SKM-1 treated with dmso at 0.1 percent for 144 hours (cell line): ENCODE measurements at regions not wholly inside any gene's neighbourhood (a gene's known extent, or its start where the extent isn't known, plus 50 kb on each side); places are given as distances from the start of the nearest gene placed in this dataset.
A peak's percentile ranks its signal among the peaks of the same experiment; 100 is the strongest.

ENCODE experiments used
- DNase-seq: peaks from one replicate; lab custom pipeline; 2025; ENCODE audit not compliant: unreplicated experiment; lab: John Stamatoyannopoulos, UW

DNA sequence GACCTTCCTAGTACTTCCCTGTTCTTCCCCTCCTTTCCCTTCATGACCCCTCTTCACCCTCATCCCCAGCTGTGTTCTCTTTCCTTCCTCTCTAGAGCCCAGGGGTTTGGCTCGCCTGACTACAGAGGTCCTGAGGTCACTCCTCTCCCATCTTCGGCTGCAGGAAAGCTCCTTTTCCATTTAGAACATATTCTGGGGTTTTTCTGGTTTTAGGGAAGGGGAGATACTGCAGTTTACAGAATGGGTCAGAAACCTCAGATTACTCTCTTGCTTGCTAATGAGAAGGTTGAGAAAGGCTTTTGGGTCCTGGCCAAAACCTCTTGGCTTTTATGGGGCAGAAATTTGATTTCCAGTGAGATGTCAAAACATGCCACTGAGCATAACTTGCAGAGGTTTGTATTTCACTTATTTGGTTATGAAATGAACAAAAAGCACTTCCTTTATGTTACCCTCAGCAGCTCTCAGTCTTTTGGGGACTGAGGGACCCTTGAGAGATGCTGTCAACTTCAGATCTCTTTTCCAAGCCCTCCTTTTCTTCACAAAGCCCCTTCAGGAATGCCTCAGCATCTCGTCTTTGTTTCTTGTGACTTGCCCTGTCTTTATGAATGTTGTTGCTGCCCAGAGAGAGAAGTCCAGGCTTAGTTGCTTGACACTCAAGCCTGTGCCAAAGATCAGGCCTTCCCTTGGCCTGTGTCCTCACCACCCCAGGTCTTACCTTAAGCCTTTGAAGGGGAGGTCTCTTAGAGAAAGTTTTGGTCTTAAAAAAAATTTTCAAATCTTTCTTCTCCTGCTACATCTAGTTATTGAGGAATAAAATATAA is 121.7 kb upstream of the TPM1 start:
- peak; percentile 20 for DNase-seq

DNA sequence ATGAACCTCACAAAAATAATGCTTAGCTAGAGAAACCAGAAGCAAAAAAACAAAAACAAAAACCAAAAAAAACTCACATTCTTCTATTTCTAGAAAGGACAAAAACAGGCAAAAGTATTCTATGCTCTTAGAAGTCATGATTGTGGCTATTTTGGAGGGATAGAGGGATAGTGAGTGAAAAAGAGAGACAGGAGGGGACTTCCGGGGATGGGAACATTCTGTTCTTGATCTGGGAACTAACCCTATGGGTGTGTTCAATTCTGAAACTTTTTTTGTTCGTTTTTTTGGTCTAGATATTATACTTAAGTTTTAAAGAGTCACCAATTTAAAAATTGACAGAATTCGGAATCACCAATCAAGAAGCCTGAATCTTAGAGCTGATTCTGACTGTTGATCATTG is 120.0 kb upstream of the TPM1 start:
- no peak for DNase-seq

DNA sequence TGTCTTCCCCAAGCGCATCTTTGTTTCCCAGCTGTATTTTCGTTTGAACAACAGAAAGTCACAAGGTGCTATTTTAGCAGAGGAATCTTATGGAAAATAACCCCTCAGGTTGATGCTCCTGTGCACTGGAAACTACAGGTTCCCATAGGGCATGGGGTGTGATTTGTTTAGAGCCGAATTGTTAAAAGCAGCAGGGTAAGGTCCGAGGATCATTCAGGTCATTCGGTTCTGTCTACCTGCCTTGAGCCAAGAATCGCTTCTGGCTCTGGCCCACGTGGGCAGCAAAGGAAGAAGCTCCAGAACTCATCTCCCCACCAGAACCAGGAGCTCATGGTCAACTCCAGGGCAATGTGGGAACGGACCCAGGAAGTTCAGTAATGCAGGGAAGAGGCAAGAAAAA is 116.7 kb upstream of the TPM1 start:
- no peak for DNase-seq

DNA sequence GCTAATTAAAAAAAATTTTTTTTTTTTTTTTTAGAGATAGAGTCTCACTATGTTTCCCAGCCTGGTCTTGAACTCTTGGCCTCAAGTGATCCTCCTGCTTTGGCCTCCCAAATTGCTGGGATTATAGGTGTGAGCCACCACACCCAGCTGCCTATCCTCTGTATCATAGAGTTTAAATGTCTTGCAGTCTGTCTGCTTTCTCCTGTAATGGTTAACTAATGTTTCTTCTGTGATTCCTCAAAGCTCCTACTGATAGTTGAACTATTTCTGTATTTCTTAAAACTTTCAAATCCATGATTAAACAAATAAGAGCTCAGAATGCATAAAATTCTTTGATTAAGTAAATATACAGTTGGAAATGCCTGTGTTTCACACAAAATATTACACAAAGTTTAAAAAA is 115.4 kb upstream of the TPM1 start:
- DNase-seq: no peak

DNA sequence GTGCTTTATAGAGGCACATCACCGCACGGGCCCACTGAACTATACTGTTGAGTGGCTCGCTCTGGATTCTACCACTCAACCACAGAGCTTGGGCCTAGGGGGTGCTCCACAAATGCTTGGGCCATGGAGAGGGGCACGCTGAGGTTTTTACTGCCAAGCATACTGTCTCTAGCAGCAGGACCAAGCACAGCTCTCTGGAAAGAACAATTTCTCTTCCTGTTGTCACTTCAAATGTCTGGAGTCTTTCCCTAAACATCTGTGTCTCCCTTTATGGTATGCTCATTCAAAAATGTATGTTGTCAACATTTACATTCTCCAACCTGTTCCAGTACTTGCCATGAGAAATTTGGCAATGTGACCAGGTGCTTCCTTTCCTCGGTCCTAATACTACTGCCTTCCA is 114.7 kb upstream of the TPM1 start:
- DNase-seq: no peak

DNA sequence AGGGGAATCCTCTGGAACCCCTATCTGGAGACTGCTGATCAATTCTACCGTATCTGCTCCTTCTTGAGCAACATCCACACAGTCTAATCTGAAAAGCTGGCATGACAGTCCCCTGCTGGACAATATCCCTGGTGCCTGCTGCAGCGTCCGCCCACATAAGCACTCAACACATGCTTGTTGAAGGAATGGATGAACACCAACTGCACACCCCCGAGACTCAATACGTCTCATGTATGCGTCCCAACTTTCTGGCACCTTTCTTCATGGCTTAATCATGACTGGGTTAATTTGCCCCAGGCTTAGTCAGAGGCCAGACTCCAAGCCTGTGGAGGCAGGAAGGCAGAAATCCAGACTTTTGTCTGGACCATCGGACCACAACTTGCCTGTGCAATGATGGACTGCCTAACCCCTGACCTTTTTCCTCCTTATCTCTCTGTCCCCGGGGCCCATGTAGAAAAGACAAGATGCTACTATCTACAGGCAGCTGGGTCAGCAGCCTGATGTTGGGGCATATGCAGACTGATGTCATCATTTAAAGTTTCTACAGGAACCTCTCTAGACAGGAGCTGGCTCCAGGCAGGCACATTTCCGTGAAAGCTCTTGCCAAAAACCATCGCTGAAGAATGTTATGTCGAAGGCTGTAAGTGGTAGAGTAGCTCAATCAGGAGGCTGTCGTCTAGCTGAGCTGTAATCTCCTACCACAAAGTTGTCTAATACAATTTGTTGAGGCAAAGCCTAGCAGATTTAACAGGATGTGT is 114.1 kb upstream of the TPM1 start:
- DNase-seq: no peak

DNA sequence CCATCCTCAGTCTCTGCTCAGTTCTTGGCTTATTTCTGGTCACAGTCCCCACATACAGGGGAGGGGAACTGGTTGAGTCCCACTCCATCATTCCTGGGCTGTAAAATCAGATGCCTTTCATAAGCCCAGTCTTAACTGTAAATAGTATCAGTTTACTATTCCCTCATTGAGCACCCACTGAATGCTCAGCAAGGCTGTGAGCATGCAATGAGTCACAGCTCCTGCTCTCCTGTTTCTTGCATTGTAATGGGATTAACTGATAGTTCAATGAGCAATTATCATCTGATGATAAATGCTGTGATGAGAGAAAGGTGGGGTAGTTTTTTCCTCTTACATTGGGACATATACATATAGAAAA is 113.6 kb upstream of the TPM1 start:
- no peak for DNase-seq

DNA sequence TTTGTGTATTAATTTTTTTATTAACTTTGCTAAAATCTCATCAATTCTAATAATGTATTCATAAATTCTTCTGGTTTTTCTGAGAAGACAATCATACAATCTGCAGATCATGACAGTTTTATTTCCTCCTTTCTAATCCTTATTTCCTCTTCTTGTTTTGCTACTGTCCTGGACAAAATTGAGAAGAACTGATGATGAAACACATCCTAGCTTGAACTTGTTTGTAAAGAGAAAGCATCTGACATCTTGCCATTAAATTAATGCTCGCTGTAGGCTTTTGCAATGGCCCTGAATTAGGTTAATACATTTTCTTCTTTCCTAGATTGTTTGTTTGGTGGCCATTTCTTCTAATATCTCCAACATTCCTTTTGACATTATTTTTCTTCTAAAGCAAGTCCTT is 110.9 kb upstream of the TPM1 start:
- peak; percentile 63 for DNase-seq

DNA sequence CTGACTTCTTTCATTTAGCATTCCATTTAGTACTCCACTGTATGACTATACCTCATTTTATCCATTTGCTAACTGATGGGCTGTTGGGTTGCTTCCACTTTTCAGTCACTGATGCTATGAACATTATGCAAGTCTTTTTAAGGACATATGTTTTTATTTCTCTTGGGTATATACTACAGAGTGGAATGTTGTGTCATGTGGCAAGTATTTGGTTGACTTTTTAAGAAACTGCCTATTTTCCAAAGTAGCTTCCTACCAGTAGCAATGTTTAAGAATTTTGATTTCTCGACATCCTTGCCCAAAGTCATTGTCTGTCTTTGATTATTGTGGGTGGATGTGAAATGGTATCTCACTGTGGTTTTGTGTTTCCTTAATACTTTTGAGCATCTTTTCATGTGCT is 110.1 kb upstream of the TPM1 start:
- no peak for DNase-seq

DNA sequence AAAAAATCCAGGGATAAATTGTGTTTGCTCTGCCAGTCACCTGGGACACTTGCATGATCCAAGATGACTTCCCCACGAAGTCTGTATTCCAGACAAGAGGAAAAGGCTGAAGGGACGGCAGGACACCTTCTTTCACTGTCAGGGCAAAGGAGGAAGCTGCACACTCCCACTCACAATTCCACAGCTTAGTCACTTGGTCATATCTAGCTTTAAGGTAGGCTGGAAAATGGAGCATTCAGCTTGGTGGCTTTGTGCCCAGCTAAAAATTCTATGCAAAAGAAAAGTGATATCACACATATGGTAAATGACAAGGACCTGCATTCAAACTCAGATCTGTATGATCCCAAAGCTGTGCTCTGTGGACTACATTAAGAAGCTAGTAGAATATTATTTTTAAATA is 109.2 kb upstream of the TPM1 start:
- no peak for DNase-seq

DNA sequence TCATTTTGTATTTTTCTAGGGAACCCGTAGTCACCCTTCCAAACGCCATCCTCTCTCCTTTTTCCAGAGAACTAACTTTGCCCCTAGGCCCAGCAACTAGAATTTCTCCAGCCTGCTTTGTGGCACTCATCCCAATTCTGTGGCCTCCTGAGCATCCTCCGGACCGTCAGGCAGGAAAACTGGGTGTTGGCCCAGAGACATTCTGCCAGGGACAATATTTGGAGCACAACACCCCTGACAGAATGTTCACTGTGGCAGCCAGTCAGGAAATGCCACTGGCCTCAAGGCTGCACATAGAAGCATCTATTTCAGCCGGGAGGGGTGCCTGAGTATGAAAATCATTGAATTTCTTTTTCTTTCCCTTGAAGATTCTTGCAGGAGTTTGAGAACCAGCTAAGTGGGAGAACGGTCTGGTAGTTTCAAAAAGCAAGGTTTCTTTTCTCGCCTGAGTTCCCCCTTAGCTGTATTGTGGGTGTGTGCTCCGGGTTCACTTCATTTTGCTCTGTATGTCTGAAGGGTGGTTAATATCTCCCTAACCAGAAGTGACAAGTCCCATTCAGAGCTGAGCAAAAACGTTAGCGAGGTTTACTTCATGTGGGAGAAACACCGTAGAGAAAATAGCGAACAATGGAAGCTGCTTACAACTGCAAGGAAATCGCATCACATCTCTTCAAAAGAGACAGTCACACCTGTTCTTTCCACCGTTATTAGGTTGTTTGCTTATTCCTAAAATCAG is 108.1 kb upstream of the TPM1 start:
- no peak for DNase-seq

DNA sequence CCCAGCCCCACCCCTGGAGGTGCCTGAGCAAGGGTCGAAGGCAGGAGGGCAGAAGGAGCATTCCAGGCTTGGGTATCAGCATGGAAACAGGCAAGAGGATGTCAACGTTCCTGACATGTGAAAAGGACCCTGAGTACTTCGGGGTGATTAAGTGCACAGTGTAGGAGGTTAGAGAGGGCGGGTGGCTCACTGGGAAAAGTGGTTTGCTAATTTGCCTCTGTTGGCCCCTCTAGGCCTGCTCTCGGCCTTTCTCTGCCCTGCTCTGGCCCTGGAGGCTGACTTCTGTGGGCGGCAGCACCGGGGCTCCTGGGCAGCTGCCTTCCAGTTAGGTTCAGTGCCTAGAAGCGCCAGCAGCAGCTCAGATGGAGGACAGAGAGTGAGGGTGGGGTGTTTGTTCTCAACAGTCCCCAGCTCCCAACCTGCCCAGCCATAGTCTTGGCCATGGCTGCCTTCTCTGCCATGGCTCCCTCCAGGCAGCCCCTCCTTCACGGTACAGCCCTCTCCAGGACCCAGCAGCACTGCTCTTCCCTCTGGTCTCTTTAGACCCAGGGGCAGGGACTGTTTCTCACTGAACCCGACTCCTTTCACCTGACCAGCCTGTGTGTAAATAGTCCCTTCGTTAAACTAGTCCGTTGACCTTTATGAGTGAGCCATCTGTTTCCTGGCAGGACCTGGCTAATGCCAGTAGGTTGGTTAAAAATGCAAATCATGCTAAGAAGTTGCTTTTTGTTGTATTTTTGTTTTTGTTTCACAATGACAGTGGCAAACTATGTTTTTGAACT is 107.1 kb upstream of the TPM1 start:
- DNase-seq: no peak

DNA sequence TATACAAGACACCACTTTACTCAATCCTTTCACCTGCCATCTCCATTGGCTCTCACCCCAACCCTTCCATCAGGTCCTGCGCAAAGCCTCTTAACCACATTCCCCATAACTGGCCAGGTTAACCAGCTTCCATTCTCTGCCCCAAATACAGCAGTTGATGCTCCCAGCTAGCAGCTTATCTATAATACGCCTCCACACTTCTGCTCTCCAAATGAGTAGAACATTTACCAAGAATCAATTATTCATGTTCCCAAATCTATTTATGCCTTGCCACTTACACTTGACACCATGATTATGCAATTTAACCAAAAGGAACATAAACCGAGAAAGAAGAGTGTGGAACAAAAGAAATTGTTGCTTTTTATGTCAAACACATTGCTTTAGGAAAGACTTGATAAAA is 103.7 kb upstream of the TPM1 start:
- DNase-seq: no peak

DNA sequence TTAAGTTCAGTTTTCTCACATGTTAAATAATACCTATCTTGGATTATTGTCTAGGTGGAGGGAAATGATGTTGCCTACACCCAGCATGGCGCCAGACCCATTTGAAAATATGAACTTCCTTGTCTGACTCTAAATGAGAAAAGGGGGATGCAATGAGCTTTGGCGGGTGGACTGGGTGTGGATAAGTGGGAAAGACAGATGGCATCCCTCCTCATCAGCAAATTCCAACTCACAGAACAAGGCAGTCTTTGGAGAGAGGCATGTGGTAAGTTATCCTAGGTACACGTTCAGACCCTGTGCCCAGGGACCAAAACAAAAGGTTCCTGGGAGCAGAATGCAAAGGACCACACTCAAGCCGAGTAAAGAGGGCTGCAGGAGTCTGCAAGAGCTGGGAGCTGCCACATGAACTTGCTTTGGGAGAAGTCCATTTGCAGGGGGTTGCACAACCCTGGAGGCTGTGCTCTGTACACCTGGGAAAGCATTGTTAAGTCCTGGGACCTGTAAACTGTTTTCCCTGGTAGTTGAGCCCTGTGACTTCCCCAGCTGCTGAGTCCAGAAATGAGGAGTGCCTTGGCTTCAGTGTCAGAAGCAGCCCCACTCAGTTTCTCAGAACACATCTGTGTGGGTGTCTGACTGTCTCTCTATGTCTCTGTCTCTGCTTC is 102.3 kb upstream of the TPM1 start:
- no peak for DNase-seq

DNA sequence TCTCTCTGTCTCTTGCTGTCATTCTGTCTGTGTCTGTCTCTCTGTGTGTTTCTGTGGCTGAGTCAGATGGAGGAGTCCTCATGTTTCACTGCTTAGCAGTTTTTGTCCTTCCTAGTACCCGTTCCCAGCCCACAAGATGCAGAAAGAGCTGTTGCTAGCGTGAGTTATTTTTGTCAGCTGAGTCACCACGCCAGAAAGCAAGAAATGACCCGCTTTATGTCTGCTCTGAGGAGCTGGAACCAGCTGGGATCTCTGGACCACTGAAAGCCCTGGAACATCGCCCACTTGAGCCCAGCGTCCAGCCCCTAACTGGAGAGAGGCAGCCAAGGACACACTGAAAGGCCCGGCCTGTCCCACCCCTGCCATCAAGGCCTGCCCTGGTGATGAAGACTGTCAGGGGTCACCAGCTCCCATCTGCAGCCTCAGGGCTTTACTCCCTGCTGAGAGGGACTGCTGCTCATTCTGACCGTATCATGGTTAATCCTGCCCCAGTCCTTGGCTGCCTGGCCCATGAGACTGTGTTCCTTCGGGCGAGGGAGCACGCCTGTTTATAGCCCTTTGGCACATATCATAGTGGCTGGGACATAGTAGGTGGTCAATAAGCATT is 101.7 kb upstream of the TPM1 start:
- no peak for DNase-seq

DNA sequence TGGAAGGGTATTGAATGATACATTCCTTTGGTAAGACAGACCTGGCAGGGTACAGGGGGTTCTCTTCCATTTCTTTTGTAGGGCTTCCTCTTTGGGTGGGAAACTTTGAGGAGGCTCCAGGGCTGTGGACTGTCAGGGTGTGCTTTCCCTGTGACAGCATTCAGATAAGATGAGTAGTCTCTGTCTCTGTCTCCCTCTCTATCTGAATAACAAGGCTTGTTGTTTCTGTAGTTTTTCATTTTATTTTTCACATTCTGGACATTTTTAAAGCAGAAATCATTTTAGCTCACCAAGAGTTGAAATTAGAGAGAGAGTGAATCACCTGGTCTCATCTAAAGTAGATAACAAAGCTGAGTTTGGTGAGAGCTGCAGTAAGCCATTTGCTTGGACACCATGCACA is 100.8 kb upstream of the TPM1 start:
- no peak for DNase-seq

DNA sequence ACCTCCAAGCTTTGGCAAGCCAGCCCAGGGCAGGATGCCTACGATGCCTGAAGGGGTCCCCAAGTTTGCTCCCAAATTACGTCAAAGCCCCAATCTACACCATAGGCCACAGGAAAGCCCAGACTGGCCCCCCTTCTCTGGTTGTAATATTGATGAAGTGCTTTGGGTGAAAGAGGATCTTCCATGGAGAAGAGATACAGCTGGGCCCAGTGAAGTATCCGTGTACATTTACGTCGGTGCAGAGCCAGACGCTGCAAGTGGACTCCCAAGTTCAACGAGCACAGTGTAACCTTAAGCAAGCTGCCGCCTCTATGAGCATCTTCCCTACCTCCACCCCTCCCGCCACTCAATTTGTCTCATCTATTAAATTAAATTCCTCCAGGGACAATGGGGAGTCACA is 100.1 kb upstream of the TPM1 start:
- no peak for DNase-seq

DNA sequence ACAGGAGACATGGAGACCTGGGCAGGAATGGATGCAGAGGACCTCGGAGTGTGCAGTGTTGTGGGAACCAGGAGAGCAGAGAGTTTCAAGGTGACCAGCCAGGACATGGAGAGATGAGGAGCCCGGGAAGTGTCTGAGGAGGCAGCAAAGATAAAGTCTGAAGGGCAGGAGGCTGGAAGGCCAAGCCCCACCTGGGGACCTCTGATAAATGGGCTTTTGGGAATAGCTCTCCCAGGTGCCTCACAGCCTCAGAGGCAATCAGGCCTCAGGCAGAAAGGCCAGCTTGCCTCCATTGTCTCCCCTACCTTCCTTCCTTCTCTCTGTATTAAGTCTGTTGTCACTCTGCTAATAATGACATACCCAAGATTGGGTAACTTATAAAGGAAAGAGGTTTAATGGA is 97.5 kb upstream of the TPM1 start:
- DNase-seq: no peak

DNA sequence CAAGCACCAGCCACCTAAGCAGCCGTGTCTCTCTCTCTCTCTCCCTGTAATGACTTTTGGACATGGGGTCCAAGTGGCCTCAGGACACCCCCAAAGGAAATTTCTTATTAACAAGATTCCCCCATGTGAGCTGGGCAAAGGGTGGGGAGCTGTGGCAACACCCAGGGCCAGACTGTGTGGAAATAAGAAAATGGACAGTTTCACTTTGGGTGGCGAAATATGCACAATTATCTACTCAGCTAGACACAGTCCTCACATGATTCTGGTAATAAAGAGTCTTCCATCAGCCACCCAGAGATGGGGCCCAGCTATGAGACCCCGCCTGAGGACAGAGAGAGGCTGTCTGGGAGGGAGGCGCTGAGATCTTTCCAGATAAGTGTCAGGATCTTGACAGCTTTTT is 96.8 kb upstream of the TPM1 start:
- no peak for DNase-seq

DNA sequence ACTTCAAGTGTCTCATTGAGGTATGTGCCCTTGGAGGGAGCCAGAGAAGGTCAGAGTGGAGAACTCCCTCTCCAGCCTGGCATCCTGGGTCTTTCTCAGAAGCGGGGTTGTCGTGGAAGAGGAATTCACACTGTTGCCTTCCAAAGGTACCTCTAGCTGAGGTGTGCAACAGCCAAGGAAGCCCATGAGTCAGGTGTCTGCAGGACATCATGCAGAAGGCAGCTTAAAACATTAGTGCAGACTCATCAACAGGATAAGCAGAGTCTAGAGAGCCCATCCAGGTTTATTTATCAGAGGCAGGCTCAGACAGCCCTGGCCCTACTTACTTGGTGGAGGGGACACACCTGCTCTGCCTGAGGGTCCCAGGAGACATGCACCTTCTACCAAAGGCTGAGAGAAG is 95.6 kb upstream of the TPM1 start:
- no peak for DNase-seq
